ENCODE measurements at regions not wholly inside any gene's neighbourhood (a gene's known extent, or its start where the extent isn't known, plus 50 kb on each side); places are given as distances from the start of the nearest gene placed in this dataset.

DNA sequence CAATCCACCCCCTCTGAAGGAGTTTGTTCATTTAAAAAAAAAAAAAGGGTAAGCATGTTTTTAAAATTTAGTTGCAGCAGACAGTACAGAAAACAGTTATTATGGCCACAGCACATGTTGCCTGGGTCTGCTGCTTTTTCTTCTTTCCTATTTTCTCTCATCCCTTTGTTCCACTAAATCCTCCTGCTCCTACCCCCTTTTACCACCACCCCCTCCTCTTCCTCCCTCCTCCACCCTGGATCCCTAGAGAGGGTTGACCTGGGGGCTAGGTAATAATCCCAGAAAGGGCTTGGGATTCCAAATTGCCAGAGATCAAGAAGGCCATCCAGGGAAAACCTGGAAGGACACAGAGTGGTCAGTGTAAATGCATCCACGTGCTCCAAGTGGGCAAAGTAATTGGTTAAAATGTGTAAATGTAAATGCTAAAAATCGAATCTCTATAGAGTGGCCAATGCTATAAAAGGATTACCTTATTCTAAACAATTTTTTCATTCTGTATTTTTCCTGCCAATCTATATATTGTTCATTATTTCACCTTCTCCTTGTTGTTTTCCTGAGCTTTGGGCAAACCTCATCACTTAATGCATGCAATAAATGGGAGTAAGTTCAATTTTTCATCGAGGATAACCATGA is 89.0 kb upstream of the PIK3CG start:
- DNase-seq (ENCODE audit: low read depth in 3 of 3) = no peak

DNA sequence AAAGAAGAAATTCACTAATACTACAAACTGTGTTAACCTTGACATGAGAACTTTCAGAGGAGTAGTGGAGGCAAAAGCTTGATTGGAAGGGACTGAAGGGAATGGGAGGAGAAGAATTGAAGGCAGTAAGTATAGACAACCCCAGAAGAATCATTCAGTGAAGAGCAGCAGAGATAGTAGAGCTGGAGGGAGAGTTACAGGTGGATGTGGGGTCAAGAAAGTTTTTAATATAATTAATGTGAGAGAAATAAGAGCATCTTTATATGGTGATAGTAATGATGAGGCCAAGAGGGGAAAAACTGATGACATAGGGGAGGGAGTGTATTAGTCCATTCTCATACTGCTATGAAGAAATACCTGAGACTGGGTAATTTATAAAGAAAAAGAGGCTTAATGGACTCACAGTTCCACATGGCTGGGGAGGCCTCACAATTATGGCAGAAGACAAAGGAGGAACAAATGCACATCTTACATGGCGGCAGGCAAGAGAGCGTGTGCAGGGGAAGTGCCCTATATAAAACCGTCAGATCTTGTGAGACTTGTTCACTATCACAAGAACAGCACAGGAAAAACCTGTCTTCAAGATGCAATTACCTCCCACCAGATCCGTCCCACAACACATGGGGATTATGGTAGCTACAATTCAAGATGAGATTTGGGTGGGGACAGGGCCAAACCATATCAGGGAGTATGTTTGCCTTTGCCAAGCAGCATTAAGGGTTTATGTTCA is 88.3 kb upstream of the PIK3CG start:
- DNase-seq (ENCODE audit: low read depth in 3 of 3) = no peak

DNA sequence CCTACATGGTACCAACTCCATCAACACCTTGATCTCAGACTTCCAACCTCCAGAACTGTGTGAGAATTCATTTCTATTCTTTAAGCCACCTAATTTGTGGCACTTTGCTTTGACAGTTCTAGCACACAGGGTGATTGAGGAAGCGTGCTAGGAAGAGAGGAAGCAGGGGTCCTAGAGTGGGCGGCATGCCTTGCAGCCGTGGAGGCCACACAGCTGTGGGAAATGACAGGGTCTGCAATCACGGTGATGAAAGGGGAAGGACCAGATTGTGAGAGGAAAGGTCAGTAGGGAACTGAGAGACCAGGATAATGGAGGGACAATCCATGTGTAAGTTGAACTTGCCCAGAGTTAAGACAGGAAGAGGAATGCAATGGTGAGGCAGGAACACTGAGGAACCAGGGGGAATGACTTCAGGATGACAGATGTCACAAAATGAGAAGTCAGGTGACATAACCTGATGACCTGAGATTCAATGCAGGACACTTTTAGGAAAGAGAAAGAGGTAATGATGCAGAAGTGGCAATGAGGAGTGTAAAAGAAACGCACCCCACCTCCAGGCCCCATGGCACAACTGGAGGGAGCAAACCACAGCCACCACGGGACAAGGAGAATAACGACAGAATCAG is 87.3 kb upstream of the PIK3CG start:
- DNase-seq (ENCODE audit: low read depth in 3 of 3) = no peak

DNA sequence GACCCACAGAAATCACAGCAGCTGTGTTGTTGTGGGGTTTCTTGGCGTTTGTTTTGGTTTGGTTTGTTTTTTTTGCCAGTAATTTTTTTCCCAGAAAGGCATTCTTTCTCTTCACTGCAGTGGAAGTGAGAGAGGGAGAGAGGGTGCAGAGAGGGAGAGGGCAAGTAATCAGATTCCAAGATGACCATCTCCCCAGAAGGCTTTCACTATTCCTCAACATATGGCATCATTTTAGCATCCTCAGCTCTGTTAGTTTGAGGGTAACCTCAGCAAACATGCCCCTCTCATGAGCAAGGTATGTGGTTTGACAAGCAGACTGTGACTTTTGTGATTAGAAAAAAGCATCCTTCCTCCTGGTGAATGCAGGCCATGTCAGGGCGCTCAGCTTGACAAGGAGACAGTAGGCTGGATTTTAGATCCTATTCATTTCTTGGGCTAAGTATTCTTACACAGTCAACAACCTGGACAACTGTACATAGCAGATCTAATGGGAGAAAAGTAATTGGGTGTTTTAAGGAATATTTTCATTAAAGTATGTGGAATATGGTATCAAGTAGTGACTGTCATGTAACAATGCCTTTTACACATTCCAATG is 86.3 kb upstream of the PIK3CG start:
- no peak for DNase-seq (ENCODE audit: low read depth in 3 of 3)

DNA sequence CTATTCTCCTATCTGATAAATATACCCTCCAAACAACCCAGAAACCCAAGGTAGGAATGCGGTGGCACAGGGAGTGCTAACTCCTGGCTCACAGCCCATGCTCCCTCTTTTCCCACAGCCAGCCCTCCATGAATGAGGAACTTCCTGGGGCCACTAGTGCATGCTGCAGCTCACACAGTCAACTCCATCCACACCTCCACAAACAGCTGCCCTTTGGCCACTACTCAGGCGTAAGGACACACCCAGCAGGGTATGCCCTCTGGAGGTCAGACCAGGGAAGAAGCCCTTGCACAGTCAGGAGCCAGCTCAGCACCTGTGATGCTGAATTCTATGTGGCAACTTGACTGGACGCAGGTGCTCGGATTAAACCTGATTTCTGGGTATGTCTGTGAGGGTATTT is 85.2 kb upstream of the PIK3CG start:
- DNase-seq (ENCODE audit: low read depth in 3 of 3) = no peak

DNA sequence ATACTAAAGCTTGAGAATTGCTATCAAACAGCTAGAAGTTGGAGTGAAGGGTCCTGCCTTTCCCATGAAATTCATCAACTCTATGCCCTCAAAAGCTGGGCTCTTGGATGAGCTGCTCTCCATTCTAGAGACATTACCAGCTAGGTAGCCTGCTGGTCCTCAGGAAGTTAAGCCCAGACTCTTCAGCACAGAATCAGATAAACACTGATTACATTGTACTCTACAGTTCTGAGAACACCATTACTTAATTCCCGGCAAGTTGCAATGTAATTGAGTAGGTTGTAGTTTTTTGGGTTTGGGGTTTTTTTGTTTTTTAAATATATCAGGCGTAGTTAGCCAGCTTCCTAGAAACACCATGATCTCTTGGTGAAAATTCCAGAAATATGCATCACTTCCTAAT is 84.1 kb upstream of the PIK3CG start:
- DNase-seq (ENCODE audit: low read depth in 3 of 3) = no peak

DNA sequence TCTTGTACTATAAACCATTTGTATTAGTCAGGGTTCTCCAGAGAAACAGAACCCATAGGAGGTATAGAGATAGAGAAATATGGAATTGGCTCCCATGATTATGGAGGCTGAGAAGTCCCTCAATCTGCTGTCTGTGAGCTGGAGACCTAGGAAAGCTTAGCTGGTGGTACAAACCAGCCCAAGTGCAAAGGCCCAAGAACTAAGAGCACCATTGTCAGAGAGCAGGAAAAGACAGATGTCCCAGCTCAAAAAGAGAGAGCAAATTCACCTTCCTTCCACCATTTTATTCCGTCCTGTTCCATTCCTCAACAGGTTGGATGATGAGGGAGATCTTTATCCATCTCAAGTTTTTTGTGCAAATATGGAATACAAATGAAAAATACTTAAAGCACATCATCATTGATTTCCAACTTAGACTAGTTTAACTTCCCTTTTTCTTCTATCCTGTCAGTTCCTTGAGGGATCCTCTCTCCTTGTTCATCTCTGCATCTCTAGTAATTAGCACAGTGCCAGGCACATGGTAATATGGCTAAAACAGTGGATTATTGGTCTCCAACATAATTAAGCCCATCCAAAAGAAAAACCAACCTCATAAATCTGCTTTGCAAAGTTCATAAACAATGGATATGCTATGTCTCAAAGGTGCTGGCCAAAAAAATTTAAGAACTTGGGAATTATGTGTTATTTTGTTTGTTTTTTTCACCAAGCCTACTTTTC is 83.1 kb upstream of the PIK3CG start:
- DNase-seq (ENCODE audit: low read depth in 3 of 3) = no peak

DNA sequence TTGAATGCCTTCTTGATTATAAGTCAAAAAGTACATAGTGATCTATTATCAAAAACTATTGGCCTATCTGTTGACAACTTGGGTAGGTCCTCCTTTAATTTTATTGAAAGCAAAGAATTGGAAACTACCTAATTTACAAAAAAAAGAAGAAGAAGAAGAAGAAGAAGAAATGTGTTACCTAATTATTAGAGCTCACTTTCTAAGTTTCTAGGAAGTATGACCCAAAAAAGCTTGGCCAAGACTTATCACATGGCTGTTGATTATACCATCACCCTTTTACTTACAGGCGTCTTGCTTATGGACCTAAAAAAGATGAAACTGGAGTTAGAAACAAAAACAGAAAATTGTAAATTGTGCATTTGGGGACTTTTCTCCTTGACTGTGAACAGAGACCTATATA is 81.8 kb upstream of the PIK3CG start:
- DNase-seq (ENCODE audit: low read depth in 3 of 3) = no peak

DNA sequence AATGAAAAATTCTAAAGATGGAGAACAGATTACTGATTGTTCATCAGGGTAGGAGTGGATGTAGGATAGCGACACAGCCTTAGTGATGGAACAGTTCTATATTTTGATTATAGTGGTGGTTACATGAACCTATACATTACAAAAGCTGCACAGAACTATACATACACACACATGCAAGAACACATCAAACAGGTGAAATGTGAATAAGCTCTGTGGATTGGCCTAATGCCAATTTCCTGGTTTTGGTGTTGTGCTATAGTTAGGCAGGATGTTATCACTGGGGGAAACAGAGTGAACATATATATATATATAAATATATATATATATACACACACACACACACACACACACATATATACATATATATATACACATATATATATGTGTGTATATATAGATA is 76.4 kb upstream of the PIK3CG start:
- no peak for DNase-seq (ENCODE audit: low read depth in 3 of 3)

DNA sequence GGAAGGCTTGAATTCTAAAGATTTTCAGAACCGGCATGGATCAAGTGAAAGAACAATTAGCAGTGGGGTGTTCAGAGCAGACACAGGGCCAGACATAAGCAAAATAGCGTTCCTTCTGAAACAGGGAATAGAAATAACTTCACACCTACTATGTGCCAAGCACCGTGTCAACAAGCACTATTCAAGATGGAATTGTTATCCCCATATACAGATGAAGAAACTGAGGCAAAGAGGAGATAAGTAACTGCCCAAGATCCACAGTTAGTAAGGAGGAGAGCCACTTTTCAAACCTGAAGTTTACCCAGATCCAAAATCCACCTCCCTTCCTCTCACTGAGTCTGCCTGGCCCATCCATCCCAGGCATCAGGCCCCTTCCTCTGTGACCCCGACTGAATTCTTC is 73.6 kb upstream of the PIK3CG start:
- no peak for DNase-seq (ENCODE audit: low read depth in 3 of 3)

DNA sequence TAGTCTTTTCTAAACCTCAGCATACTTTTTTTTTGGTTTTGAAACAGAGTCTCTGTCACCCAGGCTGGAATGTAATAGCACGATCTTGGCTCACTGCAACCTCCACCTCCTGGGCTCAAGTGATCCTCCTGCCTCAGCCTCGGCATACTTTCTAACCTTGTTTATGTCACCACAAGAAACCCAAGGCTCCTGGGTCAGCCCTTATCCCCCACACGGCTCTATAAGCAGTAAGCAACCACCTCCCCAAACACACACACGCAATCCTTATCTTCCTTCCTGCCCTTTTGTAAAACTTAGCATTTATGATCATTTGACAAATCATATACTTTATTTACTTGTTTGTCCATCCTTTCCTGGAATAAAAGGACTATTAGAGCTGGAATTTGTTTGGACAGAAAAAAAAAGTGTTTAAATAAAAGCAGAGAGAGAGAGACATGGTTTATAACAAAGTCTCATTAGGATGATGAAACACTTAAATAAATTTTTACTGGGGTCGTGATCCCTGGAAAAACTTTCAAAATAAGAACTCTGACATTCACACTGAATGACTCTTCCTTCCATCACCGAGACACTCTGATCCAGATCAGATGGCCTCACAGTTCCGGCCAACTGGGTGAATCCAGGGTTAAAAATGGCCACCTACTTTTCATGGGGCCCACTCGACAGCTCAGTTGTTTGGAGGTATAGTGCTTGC is 72.7 kb upstream of the PIK3CG start:
- DNase-seq (ENCODE audit: low read depth in 3 of 3) = no peak

DNA sequence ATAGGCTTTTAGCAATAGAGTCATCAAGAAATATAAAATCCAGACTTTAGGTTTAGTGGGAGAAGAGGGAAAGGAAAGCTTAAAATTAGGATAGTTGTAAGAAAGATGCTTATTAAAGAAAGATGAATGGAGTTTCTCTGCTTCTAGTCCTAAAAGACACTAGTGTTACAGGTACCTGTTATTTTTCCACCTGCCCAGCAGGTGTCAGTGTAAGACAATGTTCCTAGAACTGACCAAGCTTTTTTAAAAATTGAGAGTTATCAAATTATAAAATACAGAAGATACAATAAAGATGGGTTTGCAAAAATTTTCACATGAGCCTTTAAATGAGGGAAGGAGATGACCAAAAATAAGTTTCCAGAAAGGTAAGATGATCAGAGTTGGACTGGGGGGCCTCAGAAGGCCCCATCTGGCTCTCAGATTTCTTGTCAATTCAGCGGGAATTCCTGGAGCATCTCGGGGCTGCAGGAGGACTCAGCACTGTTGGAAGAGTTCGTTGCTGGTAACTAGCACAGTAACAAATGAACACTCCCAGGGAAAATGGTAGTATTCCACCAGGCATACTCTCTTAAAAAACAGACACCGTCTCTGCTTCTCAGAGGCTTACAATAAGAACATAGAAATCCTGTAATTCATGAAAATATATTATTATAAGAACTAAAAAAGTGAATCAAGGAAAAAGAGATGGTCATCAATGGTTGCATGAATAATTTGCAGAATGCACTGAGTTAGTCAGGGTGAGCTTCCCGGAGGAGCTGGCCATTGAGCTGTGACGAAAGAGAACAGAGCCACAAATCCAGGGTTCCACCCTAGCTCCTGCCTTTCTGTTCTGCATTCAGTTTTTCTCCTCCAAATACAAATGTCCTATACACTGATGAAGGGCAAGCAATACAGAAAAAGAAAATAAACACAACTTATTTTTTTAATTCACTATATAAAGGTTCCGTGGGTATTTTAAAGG is 71.8 kb upstream of the PIK3CG start:
- DNase-seq (ENCODE audit: low read depth in 3 of 3) = peak in 1 of 3 experiments; percentile 13

DNA sequence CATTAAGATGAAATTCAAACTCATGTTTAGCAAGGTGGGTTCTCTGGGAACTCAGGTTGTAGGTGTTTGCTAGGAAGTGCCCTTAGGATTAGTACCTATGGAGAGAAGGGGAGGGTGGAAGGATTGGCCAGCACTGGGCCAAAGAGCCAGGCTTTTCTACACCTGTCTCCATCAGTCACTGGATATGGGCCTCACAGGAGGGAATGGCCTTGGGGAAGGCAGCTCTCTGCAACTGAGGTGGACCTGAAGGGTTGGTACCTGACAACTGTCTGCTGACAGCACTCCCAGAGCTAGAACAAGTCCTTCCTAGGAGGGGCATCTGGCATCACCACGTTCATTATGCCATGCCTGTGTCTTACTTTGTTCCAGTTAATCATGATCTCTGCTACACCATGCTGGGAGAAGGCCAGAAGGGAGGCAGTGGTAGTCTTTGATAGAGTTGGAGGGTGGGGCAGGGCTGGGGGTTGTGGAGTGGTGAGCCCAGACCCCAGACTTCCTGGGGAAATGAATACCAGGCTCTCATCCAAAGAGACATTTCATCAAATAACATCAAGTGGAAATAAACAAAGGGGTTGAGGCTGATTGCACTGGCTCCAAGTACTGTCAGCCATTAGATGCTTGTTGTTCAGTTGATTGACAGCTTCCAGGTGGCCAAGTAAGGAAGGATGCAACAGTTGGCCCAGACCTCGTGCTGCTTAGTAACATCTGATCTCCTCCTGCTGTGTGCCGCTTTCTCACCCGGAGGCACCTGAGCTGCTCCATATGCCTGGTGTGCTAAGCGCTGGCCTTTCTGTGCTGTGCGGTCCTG is 70.6 kb upstream of the PIK3CG start:
- no peak for DNase-seq (ENCODE audit: low read depth in 3 of 3)

DNA sequence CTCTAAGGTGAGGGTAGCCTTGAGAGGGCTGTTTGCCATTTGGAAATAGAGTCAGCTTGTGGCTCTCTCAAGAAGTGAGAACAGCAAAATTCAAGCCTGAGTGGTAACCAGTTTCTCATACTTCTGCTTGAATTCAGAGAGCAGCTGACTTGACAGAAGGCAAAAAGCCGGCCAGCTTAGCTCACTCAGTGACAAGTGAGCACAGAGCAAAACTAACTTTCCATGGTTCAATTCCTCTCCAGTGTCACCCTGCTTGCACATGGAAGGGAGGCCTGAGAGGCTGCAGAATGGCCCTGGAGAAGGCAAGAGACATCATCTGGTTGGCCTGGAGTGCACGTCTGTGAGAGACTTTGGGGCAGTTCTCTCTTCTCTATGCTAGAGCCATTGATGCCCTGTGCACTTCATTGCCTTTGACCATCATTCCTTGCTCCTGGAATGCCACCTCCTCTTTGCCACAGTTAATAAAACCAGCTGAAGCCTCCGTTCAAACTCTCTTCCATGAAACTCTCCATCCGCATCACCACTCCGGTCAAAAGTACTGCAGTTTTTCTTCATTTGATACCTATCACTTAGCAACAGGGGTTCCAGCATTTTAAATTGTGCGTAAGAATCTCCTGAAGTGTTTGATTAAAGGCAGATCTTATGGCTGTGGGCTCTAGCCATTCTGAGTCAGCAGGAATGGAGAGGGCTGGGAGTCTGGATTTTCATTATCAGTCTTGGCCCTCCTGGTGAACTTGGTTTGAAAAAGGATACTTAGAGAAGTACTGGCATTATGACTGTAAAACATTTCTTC is 69.8 kb upstream of the PIK3CG start:
- DNase-seq (ENCODE audit: low read depth in 3 of 3) = no peak

DNA sequence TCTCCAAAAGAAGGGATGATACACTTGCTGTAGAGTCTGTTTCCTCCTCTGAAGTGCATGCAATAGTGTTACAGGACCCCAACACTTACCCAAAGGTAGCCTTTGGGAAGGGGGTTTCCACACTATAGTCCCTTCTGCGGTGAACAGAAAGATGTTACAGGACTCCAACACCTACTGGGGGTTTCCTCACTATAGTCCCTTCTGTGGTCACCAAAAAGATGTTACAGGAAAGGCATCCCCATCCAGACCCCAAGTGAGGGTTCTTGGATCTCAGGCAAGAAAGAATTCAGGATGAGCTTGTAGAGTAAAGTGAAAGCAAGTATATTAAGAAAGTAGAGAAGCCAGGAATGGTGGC is 69.2 kb upstream of the PIK3CG start:
- DNase-seq (ENCODE audit: low read depth in 3 of 3) = no peak

DNA sequence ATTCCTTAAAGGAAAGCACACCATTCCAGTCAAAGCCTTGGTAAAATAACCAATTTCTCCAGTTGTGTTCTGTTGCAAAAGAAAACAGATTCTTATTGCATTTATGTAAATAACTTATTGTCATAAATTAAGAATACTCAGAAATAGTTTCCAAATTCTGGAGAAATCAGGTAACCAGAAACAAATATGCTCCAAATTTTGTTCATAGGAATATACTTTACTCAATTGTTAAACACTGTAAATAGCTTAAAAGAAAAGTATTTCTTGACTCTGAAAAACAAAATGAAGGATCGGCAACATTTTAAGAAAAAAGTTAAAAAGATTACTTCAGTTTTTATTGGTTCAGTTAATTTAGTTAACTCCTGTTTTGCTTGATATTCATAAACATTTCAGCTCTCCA is 67.1 kb upstream of the PIK3CG start:
- DNase-seq (ENCODE audit: low read depth in 3 of 3) = no peak

DNA sequence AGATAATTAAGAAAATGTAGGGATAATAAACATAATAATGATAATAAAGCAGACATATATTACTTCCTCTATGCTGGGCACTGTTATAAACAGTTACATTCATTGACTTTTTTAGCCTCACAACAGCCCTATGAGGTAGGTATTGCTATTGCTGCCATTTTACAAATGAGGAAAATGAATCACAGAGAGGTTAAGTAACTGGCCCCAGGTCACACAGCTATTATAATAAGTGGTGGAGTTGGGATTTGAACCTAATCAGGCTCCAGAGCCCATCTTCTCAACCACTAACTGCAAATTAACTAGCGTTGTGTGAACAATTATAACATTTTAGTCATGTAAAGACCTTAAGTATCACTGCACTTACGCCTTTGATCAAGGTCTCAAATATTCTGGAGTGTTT is 62.5 kb upstream of the PIK3CG start:
- DNase-seq (ENCODE audit: low read depth in 3 of 3) = no peak

DNA sequence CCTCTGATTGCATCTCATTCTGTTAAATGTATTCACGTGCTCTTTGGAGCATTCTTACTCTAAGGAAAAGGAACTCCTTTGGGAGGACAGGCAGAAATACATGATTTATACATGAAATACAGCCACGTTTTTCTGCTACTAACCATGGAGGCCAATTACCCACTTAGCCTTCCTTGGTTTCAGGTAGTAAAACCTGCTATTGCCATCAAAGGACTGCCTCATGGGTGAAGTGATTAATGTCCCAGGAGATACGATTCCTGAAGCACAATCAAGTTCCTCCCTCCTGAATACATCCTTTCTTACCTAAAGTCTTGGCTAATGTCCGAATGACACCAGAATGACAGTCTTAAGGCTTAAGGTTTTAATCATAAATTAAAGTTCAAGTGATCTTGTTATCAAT is 58.5 kb upstream of the PIK3CG start:
- DNase-seq (ENCODE audit: low read depth in 3 of 3) = no peak

DNA sequence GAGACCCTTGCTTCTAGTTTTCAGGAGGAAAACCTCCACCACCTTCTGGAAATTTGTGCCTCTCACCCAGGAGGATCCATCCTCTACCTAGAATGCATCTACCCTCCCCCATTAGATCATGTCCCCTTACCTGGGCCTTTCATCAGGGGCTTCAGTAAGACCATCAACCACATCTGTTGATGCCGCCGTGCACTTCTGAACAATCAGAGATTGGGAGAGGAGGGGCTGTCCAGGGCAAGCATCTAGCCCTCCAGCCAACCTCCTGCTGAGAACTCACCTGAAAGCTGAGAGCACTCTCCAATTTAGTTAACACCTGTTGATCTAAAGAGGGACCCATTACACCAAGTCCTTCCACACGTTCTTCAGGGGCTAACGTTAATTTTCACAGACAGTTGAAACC is 57.6 kb upstream of the PIK3CG start:
- DNase-seq (ENCODE audit: low read depth in 3 of 3) = no peak

All from stimulated activated CD4-positive, alpha-beta T cell treated with anti-CD3 and anti-CD28 coated beads, TNF-alpha, amount 100 ng/mL, for 4 hours (primary cell).